ENCODE measurements at regions not wholly inside any gene's neighbourhood (a gene's known extent, or its start where the extent isn't known, plus 50 kb on each side); places are given as distances from the start of the nearest gene placed in this dataset.

- ATAC-seq = no peak
These were observed 91.0 kb upstream of the FMN2 start for GRCh38 chr1:240000634-240001033.

GRCh38 chr1:240001177-240001740 lies 90.4 kb upstream of the FMN2 start:
- ATAC-seq = no peak

- no peak for ATAC-seq
These were observed 87.5 kb upstream of the FMN2 start for GRCh38 chr1:240004086-240004749.

- no peak for ATAC-seq
These were observed 85.6 kb upstream of the FMN2 start for GRCh38 chr1:240005997-240006650.

- no peak for ATAC-seq
These were observed 83.4 kb upstream of the FMN2 start for GRCh38 chr1:240008298-240008697.

GRCh38 chr1:240014051-240014450 lies 77.6 kb upstream of the FMN2 start:
- no peak for ATAC-seq

- no peak for ATAC-seq
These were observed 73.1 kb upstream of the FMN2 start for GRCh38 chr1:240018617-240019016.

GRCh38 chr1:240019524-240019923 lies 72.2 kb upstream of the FMN2 start:
- ATAC-seq = no peak

- no peak for ATAC-seq
These were observed 70.8 kb upstream of the FMN2 start for GRCh38 chr1:240020871-240021270.

GRCh38 chr1:240021709-240022108 lies 70.0 kb upstream of the FMN2 start:
- no peak for ATAC-seq

- no peak for ATAC-seq
These were observed 64.6 kb upstream of the FMN2 start for GRCh38 chr1:240027059-240027462.

- ATAC-seq = no peak
These were observed 62.3 kb upstream of the FMN2 start for GRCh38 chr1:240029418-240029817.

- ATAC-seq = no peak
These were observed 61.4 kb upstream of the FMN2 start for GRCh38 chr1:240030236-240030635.

GRCh38 chr1:240031009-240031408 lies 60.7 kb upstream of the FMN2 start:
- ATAC-seq = no peak

GRCh38 chr1:240031414-240031813 lies 60.3 kb upstream of the FMN2 start:
- no peak for ATAC-seq

GRCh38 chr1:240033406-240033805 lies 58.3 kb upstream of the FMN2 start:
- no peak for ATAC-seq

GRCh38 chr1:240036526-240036925 lies 55.2 kb upstream of the FMN2 start:
- no peak for ATAC-seq

Data from activated CD4-positive, CD25-positive, alpha-beta regulatory T cell treated with anti-CD3 and anti-CD28 coated beads, Interleukin-2, amount 50 U/mL, for 24 hours (primary cell).